NCI-H128 (cell line): ENCODE measurements at regions not wholly inside any gene's neighbourhood (a gene's known extent, or its start where the extent isn't known, plus 50 kb on each side); places are given as distances from the start of the nearest gene placed in this dataset.
"Not testable (repeated sequence)": the region's sequence is repeated elsewhere in the genome, so short reads cannot be mapped to it uniquely, and the experiment has no call there.

Experiments used
- DNase-seq: peaks from one replicate; lab custom pipeline; 2025; ENCODE audit not compliant: unreplicated experiment; lab: John Stamatoyannopoulos, UW

DNA sequence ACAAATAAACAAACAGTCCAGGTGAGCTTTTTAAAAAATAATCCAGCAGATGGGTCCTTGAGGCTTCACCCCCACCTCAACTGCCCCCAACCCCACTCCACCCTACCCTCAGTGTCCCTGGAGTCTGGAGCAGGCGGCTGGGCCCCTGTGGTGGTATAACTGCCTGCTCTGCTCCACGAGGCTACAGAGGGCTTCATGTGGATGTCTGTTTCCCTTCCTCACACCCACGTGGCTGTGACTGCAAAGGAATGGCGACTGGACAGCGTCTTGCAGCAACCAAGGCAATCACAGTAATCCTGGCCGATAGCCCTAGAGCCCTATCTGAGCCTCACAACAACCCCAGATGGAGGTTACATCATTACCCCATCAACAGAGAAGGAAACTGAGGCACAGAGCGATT, 76.5 kb downstream of the SLC2A10 start:
- DNase-seq: no peak

DNA sequence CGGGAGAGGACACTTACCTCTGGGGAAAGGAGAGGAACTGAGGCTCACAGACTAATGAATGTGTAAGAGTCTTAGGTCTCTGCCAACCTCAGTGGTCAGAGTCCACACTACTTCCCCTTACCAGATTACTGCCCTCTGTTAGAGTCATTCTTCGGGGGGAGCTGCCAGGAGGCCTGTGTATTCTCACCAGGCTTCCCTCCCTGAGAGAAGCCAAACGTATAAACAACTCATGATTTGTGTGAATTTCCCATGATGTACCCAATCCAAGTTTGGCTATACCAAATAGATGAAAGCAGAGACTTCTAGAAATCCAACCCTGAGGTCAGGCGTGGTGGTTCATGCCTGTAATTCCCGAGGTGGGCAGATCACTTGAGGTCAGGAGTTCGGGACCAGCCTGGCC, 77.1 kb downstream of the SLC2A10 start:
- no peak for DNase-seq

DNA sequence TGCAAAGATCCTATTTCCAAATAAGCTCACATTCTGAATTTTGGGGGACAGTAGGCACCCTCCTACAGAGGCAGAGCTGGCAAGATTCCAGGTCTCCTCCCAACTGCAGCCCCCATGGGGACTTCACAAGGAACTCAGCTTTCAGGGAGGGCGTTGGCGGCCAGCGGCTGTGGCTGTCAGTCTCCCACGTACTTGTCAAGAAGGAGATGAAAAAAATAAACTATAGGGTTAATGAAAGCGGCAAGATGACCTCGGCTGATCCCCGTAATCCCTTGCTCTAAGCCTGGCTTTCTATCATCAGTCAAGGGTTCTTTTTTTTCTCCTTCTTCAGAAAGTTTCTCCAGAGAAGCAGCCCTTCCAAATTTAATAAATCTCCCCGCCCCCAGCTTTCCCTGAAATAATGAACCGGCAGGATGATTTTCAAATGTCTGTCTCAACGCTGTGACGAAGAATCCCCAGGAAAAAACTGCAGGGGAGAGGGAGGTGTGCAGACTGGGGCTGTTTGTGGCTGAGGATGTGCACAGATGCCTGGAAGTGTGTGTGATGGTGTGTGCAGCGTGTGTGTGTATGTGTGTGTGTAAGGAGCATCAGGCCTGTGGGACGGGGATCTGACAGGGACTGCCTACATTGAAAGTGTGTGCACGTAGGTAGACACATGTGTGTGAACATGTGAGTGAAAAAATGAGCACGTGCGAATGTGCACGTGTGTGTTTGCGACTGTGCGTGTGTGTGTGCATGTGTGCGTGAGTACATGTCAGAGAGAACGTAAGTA, 78.7 kb downstream of the SLC2A10 start:
- DNase-seq: no peak

DNA sequence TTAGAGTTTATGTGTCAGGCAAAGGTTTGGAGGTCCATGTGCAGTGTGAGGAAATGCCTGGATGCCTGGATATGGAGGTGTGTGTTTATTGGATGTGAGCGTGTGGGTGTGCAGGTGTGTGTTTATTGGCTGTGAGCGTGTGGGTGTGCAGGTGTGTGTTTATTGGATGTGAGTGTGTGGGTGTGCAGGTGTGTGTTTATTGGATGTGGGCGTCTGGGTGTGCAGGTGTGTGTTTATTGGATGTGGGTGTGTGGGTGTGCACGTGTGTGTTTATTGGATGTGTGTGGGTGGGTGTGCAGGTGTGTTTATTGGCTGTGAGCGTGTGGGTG, 79.3 kb downstream of the SLC2A10 start:
- not testable (repeated sequence) for DNase-seq

DNA sequence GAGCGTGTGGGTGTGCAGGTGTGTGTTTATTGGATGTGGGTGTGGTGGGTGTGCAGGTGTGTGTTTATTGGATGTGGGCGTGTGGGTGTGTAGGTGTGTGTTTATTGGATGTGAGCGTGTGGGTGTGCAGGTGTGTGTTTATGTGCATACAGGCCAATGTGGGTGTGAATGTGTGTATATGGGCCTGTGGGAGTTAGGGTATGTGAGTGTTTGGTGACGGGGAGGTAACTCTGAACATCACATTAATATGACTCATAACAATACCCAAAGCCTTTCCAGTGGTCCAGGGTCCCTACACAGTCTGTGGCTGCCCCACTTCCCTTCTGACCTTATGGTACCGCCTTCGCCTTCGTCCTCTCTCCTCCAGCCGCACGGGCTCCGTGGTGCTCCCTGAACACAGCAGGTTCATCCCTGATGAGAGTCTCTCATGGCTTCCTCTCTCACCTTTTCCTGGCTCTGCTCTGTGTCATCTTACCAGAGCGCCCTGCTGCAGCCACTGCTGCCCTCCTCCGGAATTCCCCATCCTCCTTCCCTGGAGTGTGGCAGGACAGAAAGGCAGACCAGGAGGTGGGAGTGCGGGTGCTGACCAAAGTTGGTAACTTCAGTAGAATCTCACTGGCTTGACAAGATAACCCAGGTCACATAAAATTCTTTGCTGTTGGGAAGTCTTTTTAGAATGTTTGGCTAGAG, 80.0 kb downstream of the SLC2A10 start:
- DNase-seq: no peak

DNA sequence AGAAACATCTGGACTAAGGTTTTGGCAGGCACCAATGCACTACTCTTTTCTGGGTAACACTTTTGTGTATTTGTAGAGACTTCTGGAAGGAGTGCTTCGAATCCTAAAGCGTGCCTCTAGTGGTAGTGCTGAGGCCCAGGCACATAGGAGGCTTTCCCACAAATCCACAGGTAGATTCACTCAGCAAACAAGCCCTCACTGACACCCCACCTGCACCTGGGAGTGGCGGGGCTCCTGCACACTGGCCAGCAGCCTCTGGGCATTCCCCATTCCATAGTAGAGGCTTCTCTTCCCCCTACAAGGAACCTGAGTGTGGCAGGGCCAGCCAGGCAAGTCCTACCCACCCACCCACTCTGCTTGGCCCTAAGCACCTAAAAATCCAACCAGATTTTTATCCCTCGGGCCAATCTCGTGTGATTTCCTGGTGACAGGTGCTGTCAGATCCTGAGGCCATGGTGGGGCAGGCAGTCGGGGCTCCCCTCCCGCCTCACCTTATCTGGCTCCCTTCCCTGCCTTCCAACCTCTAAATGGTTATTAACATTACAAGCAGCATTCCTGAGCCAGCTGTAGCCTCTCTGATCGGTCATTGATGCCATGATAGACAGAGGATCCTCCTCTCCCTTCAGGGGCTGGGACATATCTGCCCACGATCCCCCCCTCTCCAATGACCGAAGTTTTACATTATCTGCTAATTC, 82.4 kb downstream of the SLC2A10 start:
- no peak for DNase-seq

DNA sequence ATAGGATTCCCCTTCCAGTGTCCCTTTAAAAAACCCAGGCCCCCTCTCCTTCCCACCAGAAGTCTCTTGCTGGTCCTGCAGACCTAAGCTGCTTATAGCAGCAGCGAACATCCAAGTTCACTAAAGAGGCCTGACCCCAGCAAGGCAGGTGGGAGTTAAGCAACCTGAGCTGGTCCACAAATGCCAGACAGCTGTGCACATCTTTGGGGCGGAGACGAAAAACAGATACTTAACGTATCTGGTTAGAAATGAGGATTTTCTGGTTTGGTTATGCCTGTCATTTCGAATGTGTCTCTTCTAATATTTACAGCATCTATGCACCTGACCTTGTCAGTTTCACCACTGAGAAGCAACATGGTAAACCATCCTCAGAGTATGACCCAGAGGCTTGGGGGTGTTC, 87.8 kb downstream of the SLC2A10 start:
- DNase-seq: no peak

DNA sequence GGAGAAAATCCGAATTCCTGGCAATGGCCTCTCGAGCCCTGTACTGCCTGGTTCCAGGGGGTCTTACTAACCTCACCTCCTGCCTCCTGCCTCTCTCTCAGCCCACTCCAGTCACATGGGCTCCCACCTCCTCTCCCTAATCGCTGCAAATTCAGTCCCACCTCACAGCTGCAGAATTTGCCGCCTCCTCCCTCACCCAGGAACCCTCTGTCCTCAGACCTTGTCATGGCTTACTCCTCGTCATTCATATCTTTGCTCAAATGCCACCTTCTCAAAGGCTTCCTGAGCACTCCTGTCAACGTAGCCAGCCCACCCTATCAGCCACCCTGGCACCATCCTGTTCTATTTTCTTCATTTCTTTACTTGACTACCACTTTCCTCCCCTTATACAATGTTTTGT, 89.0 kb downstream of the SLC2A10 start:
- DNase-seq: no peak

DNA sequence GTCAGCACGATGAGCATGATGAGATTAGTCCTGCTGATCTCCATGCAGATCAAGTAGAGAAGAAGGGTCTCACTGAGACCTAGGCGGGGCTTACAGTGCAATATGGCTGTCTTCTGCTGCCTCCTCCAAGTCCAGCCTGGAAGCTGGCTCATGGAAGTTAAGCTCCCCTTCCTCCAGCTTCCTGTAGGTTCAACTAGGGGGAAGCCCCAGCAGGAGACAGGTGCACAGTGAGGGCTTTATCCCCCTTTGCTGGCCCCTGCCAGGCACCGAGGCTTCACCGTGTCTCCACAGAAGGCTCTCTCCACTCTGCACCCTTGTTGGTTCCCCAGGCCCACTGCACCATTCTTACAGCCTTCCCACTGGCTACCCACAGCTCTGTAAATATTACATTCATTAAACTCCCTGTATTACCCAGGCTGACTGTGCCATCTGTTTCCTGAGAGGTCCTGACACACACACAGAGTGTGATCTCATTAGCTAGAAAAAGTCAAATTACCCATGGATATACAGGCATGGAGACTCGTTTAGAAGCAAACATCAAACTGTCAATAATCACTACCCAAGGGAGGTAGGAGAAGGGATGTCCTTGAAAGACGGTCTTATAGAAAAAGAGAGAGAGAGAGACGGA, 90.4 kb downstream of the SLC2A10 start:
- DNase-seq: no peak

DNA sequence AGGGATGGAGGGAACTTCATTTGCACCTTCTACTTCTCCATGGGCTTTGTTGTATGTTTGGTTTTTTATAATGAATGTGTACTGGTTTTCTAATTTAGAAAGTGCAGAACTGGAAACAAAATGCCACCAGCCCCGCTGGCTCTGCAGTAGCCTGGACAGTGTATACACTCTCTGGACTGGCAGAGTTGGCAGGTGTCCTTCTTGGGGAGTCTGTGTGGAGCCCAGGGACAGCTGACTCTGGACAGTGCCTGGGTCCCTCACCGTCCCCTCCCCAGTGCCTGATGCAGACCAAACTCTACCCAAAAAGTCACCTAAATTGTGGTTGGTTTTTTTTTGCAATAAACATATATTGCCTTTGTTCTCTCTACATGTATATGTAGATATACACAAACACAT, 91.0 kb downstream of the SLC2A10 start:
- no peak for DNase-seq

DNA sequence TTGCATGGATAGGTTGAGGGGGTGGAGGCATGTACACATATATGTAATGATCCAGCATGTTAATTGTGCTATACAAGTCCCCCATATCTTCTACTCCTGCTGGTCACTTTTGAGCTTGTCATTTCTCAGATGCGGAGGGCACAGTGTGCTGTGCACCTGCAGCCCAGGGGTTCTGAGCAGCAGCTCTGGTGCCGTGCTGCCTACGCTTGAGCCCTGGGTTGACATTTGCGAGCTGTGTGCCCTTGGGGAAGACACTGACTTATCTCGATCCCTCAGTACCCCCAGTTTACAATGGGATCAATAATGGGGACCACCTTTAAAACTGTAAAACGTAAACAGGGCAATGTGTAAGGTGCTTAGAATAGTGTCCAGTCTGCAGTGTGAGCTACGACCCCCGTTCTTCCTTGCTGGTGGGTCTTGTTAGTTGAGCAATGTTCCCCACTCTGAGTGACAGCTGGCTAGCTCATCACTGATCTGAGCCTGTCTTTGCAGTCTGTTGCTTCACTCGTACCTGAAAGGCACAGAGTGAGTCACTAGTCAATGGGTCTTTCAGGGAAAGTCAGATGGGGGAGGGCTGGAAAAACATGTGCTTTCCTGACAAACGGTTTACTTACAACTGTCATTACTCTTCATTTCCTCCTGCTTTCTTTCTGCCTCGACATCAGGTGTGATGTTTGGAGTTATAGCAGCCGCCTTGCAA, 91.7 kb downstream of the SLC2A10 start:
- DNase-seq: no peak

DNA sequence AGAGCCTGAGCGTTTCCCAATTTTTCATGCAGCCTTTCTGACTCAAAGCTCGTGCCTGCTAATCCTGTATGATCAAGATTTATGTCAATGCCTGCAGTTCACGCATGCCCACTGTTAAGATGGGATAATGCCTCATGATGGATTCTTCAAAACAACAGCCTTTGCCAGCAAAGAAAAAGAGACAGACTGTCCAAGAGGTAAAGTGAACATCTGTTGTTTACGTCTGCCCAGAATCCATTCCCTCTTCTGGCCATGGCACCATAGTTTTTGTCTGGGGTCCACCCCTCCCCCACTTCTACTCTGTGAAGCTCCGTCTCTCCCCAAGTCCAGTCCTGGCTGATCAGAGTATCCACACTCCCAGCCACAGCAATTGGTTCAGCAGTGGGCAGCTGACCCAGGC, 91.9 kb upstream of the EYA2 start:
- peak; percentile 14 for DNase-seq

DNA sequence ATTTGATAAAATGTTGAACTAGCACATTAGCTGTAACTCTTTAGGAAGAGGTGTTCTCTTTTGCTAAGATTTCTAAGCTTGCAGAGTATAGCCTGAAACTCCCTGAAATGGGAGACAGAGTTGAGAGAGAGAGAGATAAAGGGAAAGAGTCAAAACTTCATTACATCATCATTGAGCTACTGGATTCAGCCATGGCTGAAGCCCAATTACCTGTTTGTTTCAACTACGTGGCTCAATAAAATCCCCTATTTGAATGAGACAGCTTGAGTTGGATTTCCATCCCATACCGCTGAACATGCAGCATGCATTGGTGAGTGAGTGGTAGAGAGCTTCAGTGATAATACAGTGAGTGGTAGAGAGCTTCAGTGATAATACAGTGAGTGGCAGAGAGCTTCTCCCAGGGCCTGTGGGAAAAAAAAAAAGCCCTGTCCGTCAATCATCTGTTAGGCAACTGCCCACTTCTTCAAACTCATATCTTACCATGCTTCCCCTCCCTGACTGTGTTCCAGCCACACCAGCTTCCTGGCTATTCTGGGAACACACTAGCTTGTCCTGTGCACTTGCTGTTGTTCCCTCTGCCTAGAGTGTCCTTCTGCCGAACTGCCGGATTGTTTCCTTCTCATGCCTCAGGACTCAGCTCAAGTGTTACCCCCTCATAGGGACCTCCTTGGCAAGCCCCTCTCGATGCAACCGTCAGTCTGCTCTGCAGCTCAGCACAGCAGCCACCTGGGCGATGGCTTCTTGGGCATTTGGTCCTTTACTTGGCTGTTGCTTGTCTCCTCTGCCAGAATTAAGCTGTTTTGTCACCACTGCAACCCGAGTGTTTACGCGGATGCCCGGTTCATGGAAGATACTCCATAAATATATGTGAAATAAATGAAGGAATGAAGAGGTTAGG, 91.3 kb upstream of the EYA2 start:
- no peak for DNase-seq

DNA sequence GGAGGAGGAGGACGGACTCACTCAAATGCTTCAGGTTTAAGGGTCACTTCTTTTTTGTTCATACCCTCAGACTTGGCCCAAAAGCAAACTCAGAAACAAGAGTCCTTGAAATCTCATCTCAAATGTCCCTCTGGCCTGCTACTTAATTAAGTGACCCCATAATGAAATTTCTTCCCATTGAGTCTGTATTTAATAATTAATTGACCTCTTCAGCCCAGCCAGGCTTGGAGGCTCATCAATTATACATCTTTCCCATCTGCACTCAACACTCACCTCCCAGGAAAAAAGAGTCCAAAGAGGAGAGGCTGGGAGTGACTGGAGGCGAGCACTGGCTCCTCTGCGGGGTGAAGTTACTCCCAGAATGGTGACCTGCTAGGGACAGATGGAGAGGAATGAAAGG, 90.5 kb upstream of the EYA2 start:
- no peak for DNase-seq

DNA sequence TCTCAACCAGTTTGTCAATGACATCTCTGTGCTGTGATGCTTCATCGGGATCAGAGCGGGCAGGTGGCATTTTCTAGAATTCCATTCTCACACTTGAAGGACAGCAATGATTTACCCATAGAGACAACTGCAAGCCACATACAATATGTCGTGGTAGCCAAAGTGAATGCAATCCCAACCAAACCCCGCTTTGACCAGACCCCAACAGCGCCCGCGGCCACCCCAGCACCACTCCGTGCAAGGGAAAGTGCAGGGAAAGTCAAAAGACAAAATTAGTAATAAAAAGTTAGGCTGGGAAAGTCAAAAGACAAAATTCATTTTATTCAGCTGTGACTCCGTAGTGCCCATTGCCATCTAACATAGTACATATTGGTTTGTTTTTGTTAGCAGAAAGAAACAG, 88.8 kb upstream of the EYA2 start:
- no peak for DNase-seq

DNA sequence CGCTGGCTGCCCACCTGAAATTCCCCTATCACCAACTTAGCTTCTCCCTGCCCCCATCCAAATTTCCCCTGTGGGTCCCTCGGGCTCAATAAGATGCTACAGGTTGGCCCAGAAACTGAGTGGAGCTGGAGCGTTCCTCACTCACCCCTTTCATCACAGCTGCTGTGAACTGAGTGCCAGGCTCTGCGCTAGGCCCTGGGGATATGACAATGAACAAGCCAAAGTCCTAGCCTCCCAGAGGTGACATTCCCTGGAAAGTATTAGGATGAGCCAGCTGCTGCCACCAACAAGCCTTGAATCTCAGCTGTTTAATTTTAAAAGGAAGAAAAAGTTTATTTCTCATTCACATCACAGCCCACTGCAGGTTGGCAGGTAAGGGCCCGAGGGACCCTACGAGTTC, 86.6 kb upstream of the EYA2 start:
- no peak for DNase-seq

DNA sequence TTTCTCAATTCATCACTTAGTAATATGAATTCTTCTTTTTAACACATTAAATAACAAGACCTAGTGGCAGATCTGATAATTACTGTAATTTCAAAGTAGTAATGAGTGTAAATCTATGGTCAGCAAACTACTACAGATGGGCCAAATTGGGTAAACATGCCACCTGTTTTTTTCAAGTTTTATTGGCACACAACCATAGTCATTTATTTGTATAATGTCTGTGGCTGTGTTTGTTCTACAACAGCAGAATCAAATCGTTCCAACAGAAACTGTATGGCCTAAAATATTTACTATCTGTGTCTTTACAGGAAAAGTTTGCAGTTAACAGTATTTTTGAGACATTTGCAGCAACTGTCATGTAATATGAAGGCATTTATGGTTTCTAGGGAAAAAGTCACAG, 86.1 kb upstream of the EYA2 start:
- no peak for DNase-seq

DNA sequence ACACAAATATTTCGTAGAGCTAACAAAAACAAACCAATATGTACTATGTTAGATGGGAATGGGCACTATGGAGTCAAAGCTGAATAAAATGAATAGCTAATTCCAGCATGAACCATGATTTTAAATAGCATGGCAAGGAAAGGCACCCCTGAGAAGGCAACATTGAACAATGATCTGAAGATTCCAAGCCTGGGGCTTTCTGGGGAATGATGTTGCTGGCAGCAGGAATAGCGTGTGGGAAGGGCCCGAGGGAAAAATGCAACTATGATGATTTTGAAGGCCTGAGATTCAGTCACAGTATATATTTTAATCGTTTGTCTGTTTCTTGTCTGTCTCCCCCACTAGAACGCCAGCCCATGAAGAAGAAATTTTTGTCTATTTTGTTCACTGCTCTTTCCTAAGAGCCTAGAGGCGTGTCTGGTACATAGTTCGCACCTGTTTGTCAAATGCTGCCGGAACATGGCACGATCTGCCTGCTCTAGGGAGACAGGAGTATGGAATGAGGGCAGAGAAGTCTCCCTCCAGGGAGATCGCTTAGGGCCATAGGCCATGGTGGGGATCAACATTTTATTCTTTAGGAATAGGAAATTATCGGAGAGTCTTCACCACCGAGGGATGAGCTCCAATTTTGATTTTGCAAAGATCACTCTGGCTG, 84.8 kb upstream of the EYA2 start:
- DNase-seq: no peak

DNA sequence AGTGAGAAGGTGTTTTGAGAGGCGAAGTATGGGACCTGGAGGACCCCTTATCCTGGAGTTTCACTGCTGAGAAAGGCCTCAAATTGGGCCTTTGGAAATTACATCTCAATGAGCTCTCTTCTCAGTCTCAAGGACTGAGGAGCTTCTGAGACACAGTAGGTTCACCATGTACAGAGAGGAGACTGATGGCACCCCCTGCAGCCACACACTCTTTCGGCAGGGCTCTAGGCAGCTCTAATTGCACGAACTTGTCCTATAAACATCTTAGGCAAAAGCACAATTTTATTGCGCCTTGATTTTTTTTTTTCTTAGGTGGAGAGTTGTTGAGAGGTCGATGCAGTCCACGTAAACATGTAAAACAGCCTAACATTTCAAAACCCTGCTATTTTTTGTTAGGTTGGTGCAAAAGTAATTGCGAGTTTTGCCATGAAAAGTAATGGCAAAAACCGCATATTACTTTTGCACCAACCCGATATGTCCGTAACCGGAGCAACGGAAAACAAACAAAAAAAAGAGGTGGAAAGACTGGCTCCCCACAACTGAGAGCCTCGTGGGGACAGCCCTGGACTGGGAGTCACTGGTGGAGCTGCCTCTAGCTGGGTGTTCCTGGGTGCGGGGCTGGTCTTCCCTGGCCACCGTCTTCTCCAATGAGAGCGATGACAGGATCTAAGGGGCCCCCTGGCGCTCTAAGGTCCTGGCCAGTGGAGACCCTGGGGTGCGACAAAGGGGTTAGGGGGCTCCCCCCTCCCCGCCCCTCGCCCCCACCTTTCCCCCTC, 84.0 kb upstream of the EYA2 start:
- DNase-seq: peak; percentile 52
